Activated T-cell treated with anti-CD3 and anti-CD28 coated beads for 48 hours (primary cell): ENCODE measurements at regions not wholly inside any gene's neighbourhood (a gene's known extent, or its start where the extent isn't known, plus 50 kb on each side); places are given as distances from the start of the nearest gene placed in this dataset.
A peak's percentile ranks its signal among the peaks of the same experiment; 100 is the strongest.

Experiments used
- DNase-seq: peaks from one replicate; pipeline ENCODE4 v3.0.0-alpha.2; 2020; ENCODE audit warnings: low read depth

- DNase-seq, result no peak
Measured at GRCh38 chr13:105142556-105142955, 1392.9 kb downstream of the EFNB2 start.

- DNase-seq, result peak; percentile 43
Measured at GRCh38 chr13:105139380-105140285, 1395.8 kb downstream of the EFNB2 start.

DNA sequence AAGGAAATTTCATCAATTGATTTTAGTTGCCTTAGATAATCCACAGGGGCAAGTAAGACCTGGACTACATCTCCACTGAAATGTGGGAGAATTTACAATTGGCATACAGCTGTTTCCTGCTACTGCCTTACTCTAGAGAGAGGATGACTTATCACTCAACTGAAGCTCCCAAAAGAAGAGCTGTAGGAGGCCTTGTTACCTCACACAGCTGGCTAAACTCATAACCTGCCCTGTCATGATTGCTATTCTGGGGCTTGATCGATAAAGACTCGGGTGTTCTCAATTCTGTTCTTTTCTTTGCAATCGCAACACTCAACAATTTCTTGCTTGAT, 1396.4 kb downstream of the EFNB2 start:
- no peak for DNase-seq

DNA sequence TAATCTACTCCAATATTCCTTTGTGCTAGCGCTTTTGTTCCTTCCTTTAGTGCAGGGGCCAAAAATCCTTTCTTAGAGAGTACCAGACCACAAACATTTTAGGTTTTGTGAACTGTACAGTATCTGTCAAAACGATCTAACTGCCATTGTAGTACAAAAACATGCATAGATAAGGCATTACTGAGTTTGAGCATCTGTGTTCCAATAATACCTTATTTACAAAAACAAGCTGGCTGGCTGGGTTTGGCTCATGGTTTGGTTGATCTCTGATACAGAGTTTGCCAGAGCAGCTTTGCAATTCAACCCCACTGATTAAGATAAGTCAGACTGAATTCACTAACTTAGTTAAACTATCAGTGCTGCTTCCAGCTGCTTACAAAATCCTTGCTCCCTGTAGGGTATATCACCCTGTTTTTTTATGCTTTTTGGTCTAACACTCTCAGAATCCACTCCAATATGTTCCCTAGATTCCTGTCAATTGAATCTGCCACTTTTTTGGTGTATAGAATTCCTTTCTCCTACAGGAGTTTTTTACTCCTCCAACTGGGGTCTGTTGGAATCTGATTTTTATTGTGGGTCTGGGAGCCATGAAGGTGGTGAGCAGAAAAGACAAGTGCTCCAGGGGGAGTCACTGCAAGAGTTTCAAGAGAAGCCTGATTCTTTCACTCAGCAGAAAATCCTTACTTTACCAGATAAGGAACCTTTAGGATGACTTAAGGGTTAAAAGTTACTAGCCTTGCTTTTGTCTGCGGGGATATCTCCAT, 1399.4 kb downstream of the EFNB2 start:
- DNase-seq, result no peak

GRCh38 chr13:105127732-105128131, 1407.7 kb downstream of the EFNB2 start:
- no peak for DNase-seq

DNA sequence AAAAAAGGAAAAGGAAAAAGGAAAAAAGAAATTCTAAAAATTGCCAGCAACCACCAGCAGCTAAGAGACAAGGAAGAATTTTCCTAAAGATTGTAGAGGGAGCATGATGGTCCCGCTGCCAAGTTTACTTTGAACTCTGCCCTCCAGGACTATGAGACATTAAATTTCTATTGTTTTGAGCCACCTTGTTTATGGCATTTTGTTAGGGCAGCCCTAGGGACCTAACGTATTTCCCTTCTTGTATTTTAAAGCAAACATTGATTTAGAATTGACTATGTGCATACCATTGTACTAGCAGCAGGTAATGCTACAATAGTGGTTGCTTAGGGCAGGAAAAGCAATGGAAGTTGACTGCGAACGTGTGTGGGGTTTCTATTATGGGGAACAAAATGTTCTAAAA, 1414.2 kb downstream of the EFNB2 start:
- DNase-seq, result no peak

GRCh38 chr13:105118426-105118985, 1417.0 kb downstream of the EFNB2 start:
- no peak for DNase-seq

DNA sequence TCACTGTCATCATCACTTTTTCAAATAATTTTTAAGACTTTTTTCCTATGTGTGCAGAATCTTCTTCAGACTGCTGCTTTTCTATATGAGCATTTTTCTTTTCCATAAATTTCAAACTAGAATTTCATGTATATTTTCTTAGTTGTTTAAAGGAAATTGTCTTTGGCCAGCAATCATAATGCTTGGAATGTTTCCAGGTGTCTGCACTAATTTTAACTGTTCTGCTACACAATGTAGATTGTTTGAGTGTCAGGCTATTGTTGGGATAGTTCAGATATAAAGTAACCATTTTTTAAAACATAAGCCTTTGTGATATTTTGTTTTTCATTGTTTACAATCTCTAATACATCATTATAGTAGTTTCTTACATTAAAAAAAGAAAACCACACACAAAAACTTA, 1418.5 kb downstream of the EFNB2 start:
- no peak for DNase-seq

GRCh38 chr13:105112561-105112960, 1422.9 kb downstream of the EFNB2 start:
- no peak for DNase-seq

DNA sequence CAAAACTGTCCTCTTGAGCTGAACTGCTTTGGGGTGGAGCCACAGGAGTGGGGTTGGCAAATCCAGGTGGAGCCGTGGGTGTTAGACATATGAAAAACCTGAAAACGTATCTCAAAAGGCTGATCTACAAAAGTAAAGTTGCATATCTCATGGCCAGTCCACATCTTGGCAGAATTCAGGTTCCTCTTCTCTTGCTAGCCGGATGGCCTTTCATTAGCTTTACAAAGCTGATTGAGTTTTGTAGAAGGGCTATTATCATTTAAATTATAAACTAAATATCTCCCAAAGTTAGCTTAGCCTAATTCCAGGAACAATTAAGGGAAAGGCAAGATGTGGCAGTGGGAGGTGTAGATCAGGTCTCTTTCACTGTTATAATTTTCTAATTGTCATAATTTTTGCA, 1427.7 kb downstream of the EFNB2 start:
- no peak for DNase-seq

- no peak for DNase-seq
Measured at GRCh38 chr13:105105471-105105870, 1430.0 kb downstream of the EFNB2 start.

DNA sequence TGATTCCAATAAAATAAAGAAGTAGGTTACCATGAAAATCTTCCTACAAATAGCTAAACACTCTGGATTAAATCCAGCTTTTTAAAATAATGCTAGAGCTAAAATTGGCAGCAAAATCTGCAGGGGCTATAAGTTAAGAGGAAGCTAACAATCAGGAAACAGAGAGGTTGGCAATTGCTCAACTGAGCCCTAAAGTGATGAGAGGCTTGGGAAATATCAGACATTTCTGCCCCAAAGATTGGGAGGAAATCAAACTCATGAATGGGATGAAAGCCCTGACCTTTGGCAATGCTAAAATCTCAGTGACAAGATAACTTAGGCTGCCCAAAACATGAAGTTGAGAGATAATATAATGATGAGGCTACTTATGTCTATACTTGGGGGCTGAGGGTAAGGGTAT, 1437.9 kb downstream of the EFNB2 start:
- DNase-seq, result no peak

DNA sequence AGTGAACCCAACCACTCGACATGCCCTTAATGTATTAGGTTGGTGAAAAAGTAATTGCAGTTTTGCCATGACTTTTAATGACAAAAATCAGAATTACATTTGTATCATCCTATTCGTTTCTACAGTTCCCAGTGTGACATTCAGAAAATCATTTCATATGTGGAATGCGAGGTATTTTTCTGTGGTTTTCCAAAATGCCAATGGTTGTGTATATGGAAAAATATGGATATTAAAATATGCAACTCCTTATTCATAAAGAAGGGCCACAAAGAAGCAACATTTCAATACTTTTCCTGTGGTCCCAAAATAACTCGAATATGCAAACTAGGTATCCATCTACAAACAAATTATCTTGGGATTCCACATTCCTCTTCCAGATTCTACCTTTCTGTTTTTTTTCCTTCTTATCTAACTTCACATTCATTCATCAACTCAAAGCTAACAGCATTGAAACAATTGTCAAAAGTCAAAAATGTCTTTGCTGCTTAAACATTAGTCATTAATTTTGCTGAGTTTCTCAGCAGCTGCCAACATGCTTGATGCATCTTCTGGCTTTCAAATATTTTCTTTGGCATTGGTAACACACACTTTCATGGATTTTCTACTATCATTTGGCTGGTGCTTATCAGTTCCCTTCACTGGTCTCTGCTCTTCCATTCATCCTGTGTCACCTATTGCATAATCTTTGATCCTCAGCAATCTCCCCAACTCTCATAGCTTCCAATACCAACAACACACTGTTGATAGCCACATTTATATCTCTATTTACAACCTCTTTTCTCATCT, 1445.4 kb downstream of the EFNB2 start:
- no peak for DNase-seq

- no peak for DNase-seq
Measured at GRCh38 chr13:105087945-105088344, 1447.5 kb downstream of the EFNB2 start.

DNA sequence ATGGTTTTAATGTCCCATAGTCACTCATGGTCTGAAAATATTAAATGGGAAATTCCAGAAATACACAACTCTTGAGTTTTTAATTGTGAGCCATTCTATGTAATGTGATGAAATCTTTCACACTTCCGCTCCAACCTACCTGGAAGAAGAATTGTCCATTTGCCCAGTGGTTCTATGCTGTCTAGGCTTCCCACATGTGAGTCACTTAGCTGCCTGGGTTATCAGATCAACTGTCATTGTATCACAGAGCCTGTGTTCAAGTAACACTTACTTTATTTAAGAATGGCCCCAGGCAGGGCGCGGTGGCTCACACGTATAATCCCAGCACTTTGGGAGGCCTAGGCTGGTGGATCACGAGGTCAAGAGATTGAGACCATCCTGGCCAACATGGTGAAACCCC, 1450.5 kb downstream of the EFNB2 start:
- DNase-seq, result no peak

GRCh38 chr13:105083992-105084391, 1451.5 kb downstream of the EFNB2 start:
- no peak for DNase-seq

DNA sequence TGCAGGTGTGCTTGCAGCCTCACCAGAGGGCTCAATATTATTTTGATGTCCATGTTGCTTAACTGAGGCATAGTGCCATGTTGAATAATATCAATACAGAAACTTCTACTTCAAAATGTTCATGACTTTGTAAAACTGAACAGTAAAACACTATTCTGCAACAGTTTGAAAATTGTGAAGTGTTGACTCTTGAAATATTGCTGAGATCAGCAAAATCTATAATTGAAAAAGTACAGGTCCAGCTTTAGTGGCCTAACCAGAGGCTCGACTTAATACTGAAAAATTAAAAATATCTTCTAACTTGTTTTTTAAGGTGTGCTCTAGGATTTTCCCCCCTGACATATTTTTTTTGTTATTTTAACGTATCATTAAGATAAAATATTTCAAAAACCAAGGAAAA, 1460.7 kb downstream of the EFNB2 start:
- no peak for DNase-seq

- no peak for DNase-seq
Measured at GRCh38 chr13:105073041-105073440, 1462.4 kb downstream of the EFNB2 start.

GRCh38 chr13:105070452-105070851, 1465.0 kb downstream of the EFNB2 start:
- DNase-seq, result no peak

GRCh38 chr13:105069106-105069505, 1466.4 kb downstream of the EFNB2 start:
- DNase-seq, result no peak

DNA sequence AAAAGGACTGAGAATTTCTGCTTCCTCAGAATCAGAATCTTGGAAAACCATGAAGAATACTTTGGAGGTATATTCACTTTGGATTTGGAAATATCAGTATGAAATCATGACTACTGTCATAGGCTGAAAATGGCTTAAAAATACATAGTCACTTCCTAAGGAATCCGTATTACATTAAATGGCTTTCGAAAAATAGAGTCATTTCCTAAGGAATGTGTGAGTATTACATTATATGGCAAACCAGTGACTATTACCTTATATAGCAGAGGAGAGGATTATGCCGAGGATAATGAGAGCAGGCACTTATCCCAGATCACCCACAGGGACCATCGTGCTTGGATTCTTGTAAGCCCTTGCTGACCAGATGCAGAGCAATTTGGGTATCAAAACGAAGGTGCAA, 1471.8 kb downstream of the EFNB2 start:
- no peak for DNase-seq

DNA sequence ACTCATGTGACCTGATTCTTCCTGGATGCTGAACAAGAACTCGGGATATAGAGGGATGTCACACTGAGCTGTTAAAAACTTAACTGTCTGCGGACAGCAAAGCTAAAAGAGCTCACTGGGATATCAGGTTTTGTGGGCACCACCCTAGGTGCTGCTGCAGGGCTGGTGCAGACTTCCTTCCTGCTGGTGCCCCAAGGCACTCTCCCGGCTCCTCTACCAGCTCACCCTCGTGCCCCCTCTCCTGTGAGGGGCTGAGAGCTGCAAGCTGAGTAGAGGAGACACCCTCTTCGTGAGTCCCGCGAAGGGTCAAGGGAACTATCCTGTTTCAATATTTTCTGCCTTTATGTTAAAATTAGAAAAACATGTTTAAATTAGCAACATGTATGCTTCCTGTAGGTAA, 1475.7 kb downstream of the EFNB2 start:
- no peak for DNase-seq
